Adipose tissue (tissue), 3 donors: ENCODE measurements at regions not wholly inside any gene's neighbourhood (a gene's known extent, or its start where the extent isn't known, plus 50 kb on each side); places are given as distances from the start of the nearest gene placed in this dataset.

Source experiments
- H3K27ac ChIP-seq: one replicate; pipeline ENCODE4 v1.5.1; 2013; ENCODE audit warnings: low read depth, low read length
- WGBS, 3 donors: extraction: QIAGEN DNeasy Blood & Tissue Kit; methylation state at CpG; one replicate each; pipeline ENCODE4 v1.1.7; 2013; 5-methylcytosine and 5-hydroxymethylcytosine counted together
- donor health status: healthy with polysubstance abuse.
- donor health status: Bipolar disorder and iron deficiency.
- donor health status: healthy.

DNA sequence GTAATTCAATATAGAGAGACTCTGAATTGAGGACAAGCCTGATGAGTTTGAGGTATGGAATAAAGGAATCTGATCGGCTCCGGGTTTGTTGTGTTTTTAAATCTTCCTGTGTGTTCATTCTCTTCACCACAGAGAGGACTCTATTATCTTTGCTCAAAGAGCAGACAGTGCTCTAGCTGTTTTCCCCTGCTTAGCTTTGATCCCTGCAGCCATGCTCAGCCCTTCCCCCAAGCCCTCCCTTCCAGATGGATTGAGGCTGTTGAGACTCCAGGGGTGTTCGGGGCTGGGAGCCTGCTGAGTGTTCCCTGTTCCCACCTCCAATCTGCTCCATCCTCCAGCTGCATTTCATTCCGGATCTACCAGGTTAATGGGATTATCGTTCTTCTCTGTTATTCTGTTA is 74.2 kb upstream of the CXADR start:
- no peak overlapping the region for H3K27ac ChIP-seq
- WGBS, 3 donors: 60 to 71% (median 65%) methylated on average over 5 of the region's 5 CpGs

DNA sequence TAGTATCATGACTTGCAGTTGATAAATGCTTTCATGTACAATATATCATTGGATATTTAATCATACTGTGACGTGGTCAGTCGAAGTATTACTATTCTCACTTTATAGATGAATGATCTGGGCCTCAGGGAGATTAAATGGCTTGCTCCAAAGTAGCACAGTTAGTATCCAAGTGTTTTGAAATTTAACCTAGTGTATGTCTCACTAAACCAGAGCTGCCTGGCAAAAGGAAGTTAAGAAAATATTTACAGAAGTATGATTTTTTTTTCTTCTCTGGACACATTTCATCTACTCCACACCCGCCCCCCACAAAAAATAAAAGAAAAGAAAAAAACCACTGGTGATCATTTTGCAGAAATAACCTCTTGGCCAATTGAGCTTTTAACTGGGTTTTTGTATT is 71.9 kb upstream of the CXADR start:
- no peak overlapping the region for H3K27ac ChIP-seq
- WGBS, 3 donors: 46 to 53% (median 50%) methylated on average over 3 of the region's 3 CpGs

DNA sequence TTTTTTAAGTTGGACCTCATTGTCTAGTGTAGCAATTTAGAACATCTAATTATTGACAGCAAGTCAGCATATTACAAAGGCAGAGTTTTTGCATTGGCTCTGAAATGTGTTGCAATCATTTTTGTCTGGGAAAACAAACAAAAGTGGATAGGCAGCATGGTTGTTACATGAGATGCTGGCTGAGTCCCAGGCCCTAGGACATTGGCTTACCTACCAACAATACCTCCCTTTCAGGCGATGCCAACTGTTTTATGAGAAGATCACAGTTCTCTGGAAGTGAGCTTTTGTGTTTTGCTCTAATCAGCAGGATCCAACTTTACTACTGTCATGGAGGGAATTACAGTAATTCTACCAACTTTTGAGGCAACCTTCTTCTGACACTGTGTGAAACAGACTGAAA is 71.5 kb upstream of the CXADR start:
- WGBS, 3 donors: 20 to 95% (median 81%) methylated on average over 1 of the region's 1 CpG
- no peak overlapping the region for H3K27ac ChIP-seq

DNA sequence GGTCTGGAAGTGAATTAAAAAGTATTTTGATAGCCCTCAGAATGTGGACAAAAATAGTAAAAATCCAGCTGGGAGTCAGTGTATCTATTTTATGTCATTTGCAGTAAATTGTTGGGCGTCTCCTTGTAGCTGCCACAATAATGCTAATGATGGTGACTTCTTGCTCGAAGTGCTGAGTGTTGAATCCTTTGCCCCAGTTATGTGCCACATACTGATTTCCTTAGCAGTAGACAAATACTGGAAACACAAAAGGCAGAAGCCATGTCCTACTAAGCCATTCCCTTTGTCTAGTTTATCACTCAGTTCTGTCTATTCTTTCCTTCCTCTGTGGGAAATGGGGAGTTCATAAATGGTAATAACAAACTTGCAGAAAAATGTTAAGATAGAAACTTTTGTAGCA is 70.7 kb upstream of the CXADR start:
- H3K27ac ChIP-seq: no peak overlapping the region
- WGBS, 3 donors: 74 to 91% (median 82%) methylated on average over 2 of the region's 2 CpGs

DNA sequence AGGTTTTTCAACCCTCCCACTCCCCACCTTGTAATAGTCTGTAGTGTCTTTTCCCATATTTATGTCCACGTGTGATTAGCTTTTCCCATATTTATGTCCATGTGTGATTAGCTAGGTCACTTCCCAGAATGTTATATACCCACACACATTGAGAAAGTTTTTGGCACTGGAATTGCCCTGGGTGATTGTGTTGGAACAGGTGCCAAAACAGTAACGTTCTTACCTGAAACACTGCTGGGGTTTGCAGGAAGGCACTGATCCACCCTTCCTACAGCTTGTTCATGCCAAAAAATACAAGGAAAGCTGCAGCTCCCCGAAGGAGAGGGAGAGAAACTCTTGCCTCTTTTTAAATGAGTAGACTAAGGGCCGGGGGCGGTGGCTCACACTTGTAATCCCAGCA is 68.0 kb upstream of the CXADR start:
- H3K27ac ChIP-seq: no peak overlapping the region
- 73 to 83% (median 78%) methylated on average over 5 of the region's 5 CpGs for WGBS, 3 donors

DNA sequence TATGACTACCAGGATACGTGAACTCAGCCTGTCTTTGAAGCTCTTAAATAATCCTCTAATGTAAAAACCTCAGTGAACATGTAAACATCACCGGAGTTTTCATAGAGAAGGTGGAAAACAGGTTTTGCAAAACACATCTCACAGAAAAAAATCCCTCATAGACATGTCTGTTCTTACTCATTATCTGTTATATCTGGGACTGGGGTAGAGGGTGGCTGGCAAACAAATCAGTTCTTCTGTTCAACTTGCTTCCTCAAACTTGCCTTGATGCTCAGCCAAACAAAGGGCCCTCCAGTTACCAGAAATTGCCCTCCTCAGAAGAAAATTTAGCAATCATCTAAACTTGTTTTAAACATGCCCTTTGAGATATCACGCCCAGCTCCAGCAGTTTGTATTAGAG is 66.1 kb upstream of the CXADR start:
- H3K27ac ChIP-seq: no peak overlapping the region
- WGBS, 3 donors: 80 to 90% (median 81%) methylated on average over 3 of the region's 3 CpGs

DNA sequence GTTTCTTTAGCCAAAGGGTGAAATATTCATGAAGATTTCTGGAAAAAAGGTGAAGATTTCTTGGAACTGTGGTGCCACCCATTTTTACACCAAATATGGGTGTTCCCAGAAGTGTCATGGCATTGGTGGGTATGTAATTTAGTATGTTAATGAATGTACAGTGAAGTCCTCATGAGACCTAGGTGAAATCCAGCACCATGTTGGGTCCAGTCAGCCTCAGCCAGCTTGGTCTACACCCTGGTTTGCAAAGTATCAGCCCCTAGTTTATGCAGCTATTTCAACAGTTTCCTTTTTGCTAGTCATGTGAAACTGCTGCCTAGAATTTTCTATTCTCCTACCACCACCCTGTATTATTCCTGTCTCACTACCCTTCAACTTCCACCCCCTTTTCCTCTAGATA is 63.1 kb upstream of the CXADR start:
- H3K27ac ChIP-seq: no peak overlapping the region

DNA sequence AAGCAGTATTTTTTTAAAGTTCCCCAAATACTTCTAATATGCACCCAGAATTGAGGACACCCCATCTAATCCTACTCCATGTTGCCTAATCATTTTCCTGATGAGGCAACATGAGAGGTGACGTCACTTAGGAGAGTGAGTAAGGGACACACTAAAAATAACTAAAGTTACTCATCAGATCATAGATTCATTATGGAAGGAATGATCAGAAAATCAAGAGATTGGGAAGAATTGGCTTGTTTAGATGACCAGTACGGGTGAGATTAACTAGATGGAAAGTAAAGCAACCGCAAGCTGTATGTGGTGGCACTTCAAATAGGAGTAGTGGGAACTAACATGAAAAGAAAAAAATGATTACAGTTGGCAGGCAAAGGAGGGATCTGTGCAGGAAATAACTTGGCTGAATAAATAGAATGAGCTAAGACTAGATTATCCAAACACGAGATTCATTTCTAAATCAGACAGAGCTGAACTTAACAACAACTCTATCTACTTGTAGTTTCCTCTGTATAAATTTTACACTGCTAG is 61.4 kb upstream of the CXADR start:
- no peak overlapping the region for H3K27ac ChIP-seq
- 36 to 47% (median 39%) methylated on average over 4 of the region's 4 CpGs for WGBS, 3 donors

DNA sequence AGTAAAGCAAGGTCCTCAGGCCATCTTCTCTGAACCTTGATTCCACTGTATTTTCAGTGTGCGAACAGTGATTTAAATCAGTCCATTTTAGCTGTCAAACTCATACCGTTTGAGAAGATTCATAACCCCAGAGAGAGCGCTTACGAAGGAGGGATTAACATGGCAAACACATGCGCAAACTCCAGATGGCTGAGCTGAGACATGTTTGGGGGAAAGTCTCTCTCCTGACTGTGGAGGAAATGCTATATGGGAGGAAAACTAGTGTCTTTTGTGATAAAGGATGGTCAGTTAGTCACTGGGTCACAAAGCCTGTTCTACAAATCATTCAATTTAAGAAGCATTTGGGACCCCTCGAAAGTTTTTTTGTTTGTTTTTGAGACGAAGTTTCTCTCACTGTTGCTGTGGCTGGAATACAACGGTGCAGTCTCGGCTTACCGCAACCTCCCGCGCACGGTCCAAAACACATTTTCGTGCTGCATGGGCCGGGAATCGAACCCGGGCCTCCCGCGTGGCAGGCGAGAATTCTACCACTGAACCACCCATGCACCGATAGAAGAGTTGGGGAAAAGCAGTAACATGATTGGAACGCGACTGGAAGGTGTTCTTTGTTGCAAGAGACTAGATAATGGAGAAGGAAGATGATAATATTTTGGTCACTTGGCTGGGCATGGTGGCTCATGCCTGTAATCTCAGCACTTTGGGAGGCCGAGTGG is 58.4 kb upstream of the CXADR start:
- WGBS, 3 donors: 7 to 13% (median 10%) methylated on average over 24 of the region's 24 CpGs
- no peak overlapping the region for H3K27ac ChIP-seq

DNA sequence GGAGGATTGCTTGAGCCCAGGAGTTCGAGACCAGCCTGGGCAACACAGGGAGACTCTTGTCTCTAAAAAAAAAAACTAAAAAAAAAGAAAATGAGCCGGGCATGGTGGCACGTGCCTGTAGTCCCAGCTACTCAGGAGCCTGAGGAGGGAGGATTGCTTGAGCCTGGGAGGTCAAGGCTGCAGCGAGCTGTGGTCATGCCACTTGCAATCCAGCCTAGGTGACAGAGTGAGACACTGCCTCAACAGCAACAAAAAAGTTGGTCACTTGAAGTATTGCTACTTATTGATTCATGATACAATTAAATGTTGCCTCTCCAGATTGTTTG is 57.9 kb upstream of the CXADR start:
- 51 to 66% (median 56%) methylated on average over 4 of the region's 4 CpGs for WGBS, 3 donors
- H3K27ac ChIP-seq: no peak overlapping the region

DNA sequence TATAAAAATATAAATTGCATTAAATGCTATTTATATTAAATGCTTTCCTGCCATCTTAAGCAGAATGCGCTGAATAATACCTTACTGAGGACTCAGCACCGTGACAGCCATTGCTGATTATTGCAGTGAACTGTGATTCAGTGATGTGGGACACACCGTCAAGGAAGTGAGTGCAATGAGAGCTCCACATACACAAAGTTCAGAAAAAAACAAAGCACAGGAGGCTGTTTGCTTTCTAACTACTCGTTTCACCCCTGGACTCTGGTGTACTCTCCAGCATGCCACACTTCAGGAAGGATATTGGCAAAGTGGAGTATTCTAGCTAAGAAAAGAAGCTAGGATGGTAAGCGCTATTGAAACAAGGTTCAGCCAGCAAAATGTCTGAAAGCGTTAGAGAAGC is 57.4 kb upstream of the CXADR start:
- H3K27ac ChIP-seq: no peak overlapping the region
- 77 to 83% (median 80%) methylated on average over 6 of the region's 6 CpGs for WGBS, 3 donors

DNA sequence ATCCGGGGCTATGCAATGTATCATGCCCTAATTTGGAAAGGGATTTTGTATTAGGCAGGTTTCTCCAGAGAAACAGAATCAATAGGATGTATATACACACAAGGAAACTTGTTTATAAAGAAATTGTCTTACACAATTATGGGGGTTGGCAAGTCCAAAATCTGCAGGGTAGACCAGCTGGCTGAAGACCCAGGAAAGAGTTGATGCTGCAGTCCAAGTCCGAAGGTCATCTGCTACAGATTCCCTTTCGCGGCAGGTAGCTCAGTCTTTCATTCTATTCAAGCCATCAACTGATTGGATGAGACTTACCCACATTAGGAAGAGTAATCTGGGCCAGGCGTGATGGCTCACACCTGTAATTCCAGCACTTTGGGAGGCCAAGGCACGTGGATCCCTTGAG is 54.6 kb upstream of the CXADR start:
- 74 to 76% (median 75%) methylated on average over 6 of the region's 6 CpGs for WGBS, 3 donors
- no peak overlapping the region for H3K27ac ChIP-seq

DNA sequence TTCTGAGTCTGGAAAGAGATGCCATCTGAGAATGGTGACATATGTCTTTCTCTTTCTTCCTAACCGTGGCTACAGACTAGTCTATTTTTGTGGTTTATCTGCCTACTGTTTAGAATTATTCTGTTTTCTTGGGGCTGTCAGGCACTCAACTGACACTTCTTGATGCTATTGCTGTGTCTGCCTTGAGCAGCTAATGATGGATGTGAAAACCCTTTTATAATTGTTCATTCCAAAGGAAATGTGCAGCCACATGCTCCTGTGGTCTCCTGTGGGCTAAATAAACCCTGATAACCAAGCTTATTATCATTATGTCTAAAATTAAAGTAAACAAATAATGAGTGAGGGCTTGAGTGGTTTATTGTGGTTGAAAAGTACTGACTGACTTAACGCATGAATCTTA is 52.7 kb upstream of the CXADR start:
- H3K27ac ChIP-seq: no peak overlapping the region
- 34 to 79% (median 73%) methylated on average over 2 of the region's 2 CpGs for WGBS, 3 donors

DNA sequence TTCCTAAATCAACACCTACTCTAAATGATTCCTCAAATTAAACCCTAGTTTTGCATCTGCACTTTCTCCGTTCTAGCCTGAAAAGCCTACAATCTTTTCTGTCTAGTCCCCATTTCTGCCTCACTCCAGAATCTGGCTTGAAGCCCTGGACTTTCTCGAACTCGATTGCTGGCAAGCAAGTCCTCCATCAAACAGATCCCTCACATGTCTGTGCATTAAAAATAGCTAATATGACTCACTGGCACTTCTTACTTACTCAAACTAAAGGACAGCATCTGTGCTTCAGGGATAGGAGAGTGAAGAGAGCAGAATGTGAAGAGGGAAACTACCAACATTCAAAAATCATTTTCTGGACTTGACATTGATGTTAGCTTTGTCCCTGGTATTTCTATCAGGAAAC is 51.8 kb upstream of the CXADR start:
- WGBS, 3 donors: 25 to 49% (median 40%) methylated on average over 3 of the region's 3 CpGs
- H3K27ac ChIP-seq: no peak overlapping the region

DNA sequence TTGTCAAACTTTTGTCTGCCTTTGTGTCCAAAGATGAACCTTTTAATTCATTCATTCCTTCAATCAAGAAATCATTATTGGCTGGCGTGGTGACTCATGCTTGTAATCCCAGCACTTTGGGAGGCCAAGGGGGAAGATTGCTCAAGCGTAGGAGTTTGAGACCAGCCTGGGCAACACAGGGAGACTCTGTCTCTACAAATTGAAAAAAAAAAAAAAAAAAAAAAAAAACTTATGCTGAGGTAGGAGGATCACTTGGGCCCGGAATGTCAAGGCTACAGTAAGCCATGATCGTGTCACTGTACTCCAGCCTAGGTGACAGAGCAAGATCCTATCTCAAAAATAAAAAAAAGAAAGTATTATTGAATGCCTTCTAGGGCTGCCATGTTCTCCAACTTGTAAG is 51.3 kb upstream of the CXADR start:
- no peak overlapping the region for H3K27ac ChIP-seq
- WGBS, 3 donors: 62 to 88% (median 63%) methylated on average over 4 of the region's 4 CpGs

DNA sequence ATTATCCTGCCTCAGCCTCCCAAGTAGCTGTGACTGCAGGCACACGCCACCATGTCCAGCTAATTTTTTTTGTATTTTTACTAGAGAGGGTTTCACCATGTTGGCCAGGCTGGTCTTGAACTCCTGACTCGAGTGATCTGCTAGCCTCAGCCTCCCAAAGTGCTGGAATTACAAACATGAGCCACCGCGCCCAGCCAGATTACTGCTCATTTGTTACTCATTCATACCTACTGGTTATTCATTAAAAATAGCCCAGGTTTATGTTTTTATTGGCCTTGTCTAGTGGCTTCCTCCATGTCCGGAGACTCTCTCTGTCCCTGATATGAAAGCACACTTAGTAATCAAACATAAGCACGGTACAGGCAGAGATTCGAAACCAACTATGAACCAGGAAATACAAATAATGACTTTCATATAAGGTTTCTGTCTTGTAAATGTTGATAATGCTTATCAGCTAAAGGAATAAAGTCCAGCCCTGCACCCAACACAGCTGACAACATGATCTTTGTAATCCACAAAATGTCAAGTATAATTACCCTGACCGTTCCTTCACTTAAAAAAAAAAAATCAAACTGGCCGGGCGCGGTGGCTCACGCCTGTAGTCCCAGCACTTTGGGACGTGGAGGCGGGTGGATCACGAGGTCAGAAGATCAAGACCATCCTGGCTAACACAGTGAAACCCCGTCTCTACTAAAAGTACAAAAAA is 50.4 kb upstream of the CXADR start:
- no peak overlapping the region for H3K27ac ChIP-seq
- WGBS, 3 donors: 29 to 92% (median 87%) methylated on average over 15 to 16 of the region's 16 CpGs
